Thyroid gland (tissue), 4 donors: ENCODE measurements at regions not wholly inside any gene's neighbourhood (a gene's known extent, or its start where the extent isn't known, plus 50 kb on each side); places are given as distances from the start of the nearest gene placed in this dataset.

Source experiments
- CTCF ChIP-seq, 6 experiments: fragments of 200-600 bp in 3 of 6; fragments of 450-650 bp in 3 of 6; sonication (generic) in 3 of 6; IDR thresholded peaks; one replicate each; pipeline ENCODE4 v1.5.1; 2016 to 2019; ENCODE audit warnings: antibody characterized with exemption in 6 of 6, mild to moderate bottlenecking in 2 of 6, inconsistent platforms in 1 of 6, moderate library complexity in 1 of 6
- POLR2A ChIP-seq, 2 donors: fragments of 450-650 bp; IDR thresholded peaks; one replicate each; pipeline ENCODE4 v1.6.1; 2017; ENCODE audit warnings: antibody characterized with exemption in 2 of 2, mild to moderate bottlenecking in 2 of 2, moderate library complexity in 1 of 2

DNA sequence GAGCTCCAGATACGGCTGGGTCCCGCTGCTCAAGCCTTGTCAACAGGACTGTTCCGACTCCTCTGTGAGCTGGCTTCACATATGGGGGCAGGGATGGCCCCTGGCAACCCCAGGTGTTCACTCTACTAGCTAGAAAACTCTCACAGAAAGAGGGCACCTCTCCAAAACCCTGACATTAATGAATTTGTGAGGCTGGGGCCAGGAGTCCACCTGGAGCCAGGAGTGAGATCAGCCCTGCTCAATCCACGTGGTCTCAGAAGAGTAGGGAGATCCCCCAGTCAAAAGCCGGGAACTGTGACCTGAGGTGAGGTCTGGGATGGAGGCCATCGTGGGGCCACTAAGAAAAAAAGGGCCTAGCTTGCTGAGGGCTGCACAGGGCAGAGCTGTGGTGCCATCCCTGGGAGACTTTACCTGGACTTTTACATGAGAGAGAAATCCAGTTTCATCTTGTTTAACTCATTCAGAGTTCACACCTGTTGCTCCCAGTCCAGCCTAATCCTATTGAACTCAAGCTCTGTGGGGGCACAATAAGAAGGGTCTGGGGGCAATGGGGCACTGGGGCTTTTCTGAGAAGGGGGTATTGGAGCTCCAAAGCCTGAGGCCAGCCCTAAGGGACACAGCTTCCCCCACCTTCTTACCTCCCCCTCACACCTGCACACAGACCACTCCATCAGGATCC is 144.3 kb upstream of the MLN start:
- no peak for TF ChIP-seq POLR2A (IDR thresholded peaks at IDR 0.05)
- TF ChIP-seq CTCF (IDR thresholded peaks at IDR 0.05) = no peak
